ENCODE measurements at regions not wholly inside any gene's neighbourhood (a gene's known extent, or its start where the extent isn't known, plus 50 kb on each side); places are given as distances from the start of the nearest gene placed in this dataset.
"Not testable (repeated sequence)": the region's sequence is repeated elsewhere in the genome, so short reads cannot be mapped to it uniquely, and the experiment has no call there.

- no peak for DNase-seq (ENCODE audit: low spot score)
- Histone ChIP-seq H3K36me3 (no peaks in the 10 kb centered on the region), H3K4me1 (no peaks in the 10 kb centered on the region), H3K27me3 (no peaks in the 10 kb centered on the region), H3K4me3 (no peak overlapping the region), H3K27ac (no peak overlapping the region), H3K9me3 (no peaks in the 10 kb centered on the region)
- TF ChIP-seq, protein P1, sequence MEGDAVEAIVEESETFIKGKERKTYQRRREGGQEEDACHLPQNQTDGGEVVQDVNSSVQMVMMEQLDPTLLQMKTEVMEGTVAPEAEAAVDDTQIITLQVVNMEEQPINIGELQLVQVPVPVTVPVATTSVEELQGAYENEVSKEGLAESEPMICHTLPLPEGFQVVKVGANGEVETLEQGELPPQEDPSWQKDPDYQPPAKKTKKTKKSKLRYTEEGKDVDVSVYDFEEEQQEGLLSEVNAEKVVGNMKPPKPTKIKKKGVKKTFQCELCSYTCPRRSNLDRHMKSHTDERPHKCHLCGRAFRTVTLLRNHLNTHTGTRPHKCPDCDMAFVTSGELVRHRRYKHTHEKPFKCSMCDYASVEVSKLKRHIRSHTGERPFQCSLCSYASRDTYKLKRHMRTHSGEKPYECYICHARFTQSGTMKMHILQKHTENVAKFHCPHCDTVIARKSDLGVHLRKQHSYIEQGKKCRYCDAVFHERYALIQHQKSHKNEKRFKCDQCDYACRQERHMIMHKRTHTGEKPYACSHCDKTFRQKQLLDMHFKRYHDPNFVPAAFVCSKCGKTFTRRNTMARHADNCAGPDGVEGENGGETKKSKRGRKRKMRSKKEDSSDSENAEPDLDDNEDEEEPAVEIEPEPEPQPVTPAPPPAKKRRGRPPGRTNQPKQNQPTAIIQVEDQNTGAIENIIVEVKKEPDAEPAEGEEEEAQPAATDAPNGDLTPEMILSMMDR (IDR thresholded peaks at IDR 0.05): no peak
These were observed 75.1 kb upstream of the UNC13C start for GRCh38 chr15:53903129-53903528.

DNA sequence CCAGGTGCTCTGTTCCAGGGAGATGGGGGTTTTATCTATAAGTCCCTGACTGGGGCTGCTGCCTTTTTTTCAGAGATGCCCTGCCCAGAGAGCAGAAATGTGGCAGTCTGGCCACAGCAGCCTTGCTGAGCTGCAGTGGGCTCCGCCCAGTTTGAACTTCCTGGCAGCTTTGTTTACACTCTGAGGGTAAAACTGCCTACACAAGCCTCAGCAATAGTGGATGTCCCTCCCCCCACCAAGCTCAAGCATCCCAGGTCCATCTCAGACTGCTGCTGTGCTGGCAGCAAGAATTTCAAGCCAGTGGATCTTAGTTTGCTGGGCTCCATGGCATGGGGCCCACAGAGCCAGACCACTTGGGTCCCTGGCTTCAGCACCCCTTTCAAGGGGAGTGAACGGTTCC lies 84.8 kb upstream of the UNC13C start:
- not testable (repeated sequence) for H3K27ac ChIP-seq; DNase-seq (ENCODE audit: low spot score); H3K4me1 ChIP-seq; H3K4me3 ChIP-seq; H3K36me3 ChIP-seq; H3K27me3 ChIP-seq; H3K9me3 ChIP-seq

DNA sequence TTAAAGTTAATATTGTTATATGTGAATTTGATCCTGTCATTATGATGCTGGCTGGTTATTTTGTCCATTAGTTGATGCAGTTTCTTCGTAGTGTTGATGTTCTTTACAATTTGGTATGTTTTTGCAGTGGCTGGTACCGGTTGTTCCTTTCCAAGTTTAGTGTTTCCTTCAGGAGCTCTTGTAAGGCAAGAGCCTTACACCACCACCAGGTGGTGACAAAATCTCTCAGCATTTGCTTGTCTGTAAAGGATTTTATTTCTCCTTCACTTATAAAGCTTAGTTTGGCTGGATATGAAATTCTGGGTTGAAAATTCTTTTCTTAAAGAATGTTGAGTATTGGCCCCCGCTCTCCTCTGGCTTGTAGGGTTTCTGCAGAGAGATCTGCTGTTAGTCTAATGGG lies 86.4 kb upstream of the UNC13C start:
- not testable (repeated sequence) for H3K36me3 ChIP-seq; H3K4me3 ChIP-seq; H3K4me1 ChIP-seq; H3K27me3 ChIP-seq; H3K9me3 ChIP-seq; H3K27ac ChIP-seq; DNase-seq (ENCODE audit: low spot score)

DNA sequence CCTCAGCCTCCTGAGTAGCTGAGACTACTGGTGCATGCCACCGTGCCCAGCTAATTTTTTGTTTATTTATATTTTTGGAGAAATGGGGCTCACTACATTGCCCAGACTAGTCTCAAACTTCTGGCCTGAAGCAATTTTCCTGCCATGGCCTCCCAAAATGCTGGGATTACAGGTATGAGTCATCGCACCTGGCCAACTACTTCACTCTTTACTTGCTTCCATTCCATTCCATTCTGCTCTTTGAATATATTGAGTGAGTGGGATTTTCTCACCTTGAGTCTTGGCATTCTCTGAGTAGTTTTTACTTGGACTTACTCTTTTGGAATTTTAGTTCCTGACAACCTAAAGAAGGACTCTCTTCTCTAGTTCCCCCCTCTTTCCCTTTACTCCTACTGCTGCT lies 93.8 kb upstream of the UNC13C start:
- DNase-seq (ENCODE audit: low spot score): no peak
- no peaks in the 10 kb centered on the region for H3K36me3 ChIP-seq
- TF ChIP-seq, protein P1 (IDR thresholded peaks at IDR 0.05): no peak

GRCh38 chr15:53882311-53882710 lies 95.9 kb upstream of the UNC13C start:
- TF ChIP-seq, protein P1 (IDR thresholded peaks at IDR 0.05): no peak
- no peak overlapping the region for H3K4me3 ChIP-seq
- no peak for DNase-seq (ENCODE audit: low spot score)

More for the DNA sequence above, 93.8 kb upstream of the UNC13C start:
- Histone ChIP-seq H3K4me1 (no peaks in the 10 kb centered on the region), H3K9me3 (no peaks in the 10 kb centered on the region), H3K4me3 (no peak overlapping the region), H3K27me3 (no peaks in the 10 kb centered on the region), H3K27ac (no peak overlapping the region)

GRCh38 chr15:53880357-53880756 lies 97.9 kb upstream of the UNC13C start:
- Histone ChIP-seq H3K9me3 (no peaks in the 10 kb centered on the region), H3K27ac (no peak overlapping the region), H3K4me1 (no peaks in the 10 kb centered on the region), H3K36me3 (no peaks in the 10 kb centered on the region), H3K27me3 (no peaks in the 10 kb centered on the region), H3K4me3 (no peak overlapping the region)
- TF ChIP-seq, protein P1 (IDR thresholded peaks at IDR 0.05): no peak
- no peak for DNase-seq (ENCODE audit: low spot score)

More at GRCh38 chr15:53882311-53882710, 95.9 kb upstream of the UNC13C start:
- no peaks in the 10 kb centered on the region for H3K27me3 ChIP-seq
- H3K4me1 ChIP-seq: no peaks in the 10 kb centered on the region
- no peak overlapping the region for H3K27ac ChIP-seq
- no peaks in the 10 kb centered on the region for H3K36me3 ChIP-seq
- no peaks in the 10 kb centered on the region for H3K9me3 ChIP-seq

- TF ChIP-seq, protein P1 (IDR thresholded peaks at IDR 0.05): no peak
- no peaks in the 10 kb centered on the region for H3K36me3 ChIP-seq
- no peak overlapping the region for H3K4me3 ChIP-seq
- H3K27ac ChIP-seq: no peak overlapping the region
- DNase-seq (ENCODE audit: low spot score): no peak
- no peaks in the 10 kb centered on the region for H3K4me1 ChIP-seq
- H3K9me3 ChIP-seq: no peaks in the 10 kb centered on the region
- no peaks in the 10 kb centered on the region for H3K27me3 ChIP-seq
These were observed 102.5 kb upstream of the UNC13C start for GRCh38 chr15:53875711-53876110.

Data from right atrium auricular region (tissue), 2 donors.